GM23338 (cell line): ENCODE measurements at regions not wholly inside any gene's neighbourhood (a gene's known extent, or its start where the extent isn't known, plus 50 kb on each side); places are given as distances from the start of the nearest gene placed in this dataset.

ENCODE experiments used
- ATAC-seq: fragments of 200-7000 bp; cut with Tn5 transposase; 3 replicates; pipeline ENCODE4 v1.9.1; 2020
- DNase-seq: peaks from one replicate; pipeline ENCODE4 v3.0.0-alpha.2; 2015; ENCODE audit warnings: low spot score
- H2AFZ ChIP-seq: fragments of 200-600 bp; sonication (generic); 2 replicates; pipeline ENCODE4 v1.8.0; 2016; ENCODE audit warnings: antibody characterized with exemption, mild to moderate bottlenecking, moderate library complexity
- H3F3A ChIP-seq: fragments of 200-600 bp; sonication (generic); replicated peaks from 2 replicates; pipeline ENCODE4 v1.8.0; 2017; ENCODE audit warnings: antibody characterized with exemption, mixed run types, low read depth
- H3K27ac ChIP-seq: fragments of 200-600 bp; sonication (generic); 2 replicates; pipeline ENCODE4 v1.6.1; 2016; ENCODE audit warnings: low read depth
- H3K27me3 ChIP-seq: fragments of 200-600 bp; sonication (generic); 2 replicates; pipeline ENCODE4 v1.8.0; 2016; ENCODE audit warnings: mild to moderate bottlenecking, mixed run types, moderate library complexity; ENCODE audit not compliant: insufficient read depth
- H3K36me3 ChIP-seq: fragments of 200-600 bp; sonication (generic); 2 replicates; pipeline ENCODE4 v1.8.0; 2016; ENCODE audit warnings: mild to moderate bottlenecking; ENCODE audit not compliant: insufficient read depth
- H3K4me1 ChIP-seq: fragments of 200-600 bp; sonication (generic); 2 replicates; pipeline ENCODE4 v1.8.0; 2016; ENCODE audit warnings: mild to moderate bottlenecking, moderate library complexity; ENCODE audit not compliant: insufficient read depth
- H3K4me2 ChIP-seq: fragments of 200-600 bp; sonication (generic); 2 replicates; pipeline ENCODE4 v1.7.1; 2017; ENCODE audit warnings: mixed run types
- H3K4me3 ChIP-seq: fragments of 200-600 bp; sonication (generic); 2 replicates; pipeline ENCODE4 v1.6.1; 2016; ENCODE audit warnings: mixed run types
- H3K79me2 ChIP-seq: fragments of 200-600 bp; sonication (generic); replicated peaks from 2 replicates; pipeline ENCODE4 v1.8.0; 2017; ENCODE audit warnings: mild to moderate bottlenecking; ENCODE audit not compliant: insufficient read depth
- H3K9me2 ChIP-seq: fragments of 200-600 bp; sonication (generic); 2 replicates; pipeline ENCODE4 v1.8.0; 2017; ENCODE audit not compliant: insufficient read depth
- H4K20me1 ChIP-seq: fragments of 200-600 bp; sonication (generic); replicated peaks from 2 replicates; pipeline ENCODE4 v1.8.0; 2017; ENCODE audit warnings: mild to moderate bottlenecking; ENCODE audit not compliant: insufficient read depth
- H3K27ac Mint-ChIP-seq: 2 replicates; pipeline ENCODE4 v1.8.0; 2020; ENCODE audit warnings: inconsistent platforms, mild to moderate bottlenecking, moderate library complexity, mixed read lengths
- H3K27me3 Mint-ChIP-seq: 3 replicates; pipeline ENCODE4 v1.8.0; 2022; ENCODE audit warnings: low read depth, mild to moderate bottlenecking, moderate library complexity, mixed read lengths, inconsistent platforms; ENCODE audit not compliant: insufficient read depth, poor library complexity
- H3K36me3 Mint-ChIP-seq: 3 replicates; pipeline ENCODE4 v1.8.0; 2021; ENCODE audit warnings: low read depth, mild to moderate bottlenecking, inconsistent platforms, moderate library complexity, mixed read lengths
- H3K4me1 Mint-ChIP-seq: 3 replicates; pipeline ENCODE4 v1.8.0; 2020; ENCODE audit warnings: mild to moderate bottlenecking, inconsistent platforms, mixed read lengths
- H3K4me3 Mint-ChIP-seq: 3 replicates; pipeline ENCODE4 v1.8.0; 2021; ENCODE audit warnings: moderate library complexity, mild to moderate bottlenecking, inconsistent platforms, mixed read lengths
- H3K9me3 Mint-ChIP-seq: 3 replicates; pipeline ENCODE4 v1.8.0; 2020; ENCODE audit warnings: moderate library complexity, mild to moderate bottlenecking, inconsistent platforms, mixed read lengths
- CREB1 ChIP-seq: fragments of 250-450 bp; sonication (Bioruptor Pico); IDR thresholded peaks from 2 replicates; pipeline ENCODE4 v1.5.0; 2020; ENCODE audit warnings: low read depth, mild to moderate bottlenecking, moderate library complexity
- EZH2 ChIP-seq: fragments of 200-600 bp; sonication (generic); IDR thresholded peaks from one replicate; pipeline ENCODE4 v1.8.0; 2017; ENCODE audit warnings: antibody characterized with exemption, mild to moderate bottlenecking, low read depth; ENCODE audit not compliant: unreplicated experiment
- EZH2phosphoT487 ChIP-seq: fragments of 200-600 bp; sonication (generic); IDR thresholded peaks from one replicate; pipeline ENCODE4 v1.8.1; 2018; ENCODE audit warnings: antibody characterized with exemption; ENCODE audit not compliant: unreplicated experiment
- JUNB ChIP-seq: IDR thresholded peaks from one replicate; pipeline ENCODE4 v1.6.1; 2016; ENCODE audit warnings: antibody characterized with exemption; ENCODE audit not compliant: unreplicated experiment
- NANOG ChIP-seq: IDR thresholded peaks from 2 replicates; pipeline ENCODE4 v1.6.1; 2016; ENCODE audit warnings: antibody characterized with exemption, borderline replicate concordance
- POLR2AphosphoS5 ChIP-seq: IDR thresholded peaks from 2 replicates; pipeline ENCODE4 v1.6.1; 2016; ENCODE audit warnings: antibody characterized with exemption, low read depth
- STAT1 ChIP-seq: IDR thresholded peaks from one replicate; pipeline ENCODE4 v1.6.1; 2016; ENCODE audit warnings: antibody characterized with exemption; ENCODE audit not compliant: unreplicated experiment
- ZNF114 ChIP-seq: fragments of 250-450 bp; sonication (Bioruptor Pico); IDR thresholded peaks from 2 replicates; pipeline ENCODE4 v1.5.0; 2020; ENCODE audit warnings: mild to moderate bottlenecking, moderate library complexity
- ZNF331 ChIP-seq: fragments of 250-450 bp; sonication (Bioruptor Pico); IDR thresholded peaks from 2 replicates; pipeline ENCODE4 v1.5.0; 2020; ENCODE audit warnings: low read depth, mild to moderate bottlenecking, moderate library complexity
- TF ChIP-seq, protein P1 (sequence below): IDR thresholded peaks from one replicate; pipeline ENCODE4 v1.6.1; 2018; ENCODE audit warnings: antibody characterized with exemption; ENCODE audit not compliant: unreplicated experiment
- TF ChIP-seq, protein P2 (sequence below), 2 experiments: fragments of 200-600 bp in 1 of 2; sonication (generic) in 1 of 2; conservative IDR thresholded peaks; 2 replicates each; pipeline versions ENCODE4 v1.5.1 to v1.6.1; 2016 to 2017; ENCODE audit warnings: antibody characterized with exemption in 2 of 2, low read depth in 2 of 2, mild to moderate bottlenecking in 2 of 2, moderate library complexity in 1 of 2
- TF ChIP-seq, protein P3 (sequence below): IDR thresholded peaks from 2 replicates; pipeline ENCODE4 v1.6.1; 2016; ENCODE audit warnings: antibody characterized with exemption
- TF ChIP-seq, protein P4 (sequence below): fragments of 250-450 bp; sonication (Bioruptor Pico); IDR thresholded peaks from 2 replicates; pipeline ENCODE4 v1.5.0; 2020; ENCODE audit warnings: mild to moderate bottlenecking, moderate library complexity

DNA sequence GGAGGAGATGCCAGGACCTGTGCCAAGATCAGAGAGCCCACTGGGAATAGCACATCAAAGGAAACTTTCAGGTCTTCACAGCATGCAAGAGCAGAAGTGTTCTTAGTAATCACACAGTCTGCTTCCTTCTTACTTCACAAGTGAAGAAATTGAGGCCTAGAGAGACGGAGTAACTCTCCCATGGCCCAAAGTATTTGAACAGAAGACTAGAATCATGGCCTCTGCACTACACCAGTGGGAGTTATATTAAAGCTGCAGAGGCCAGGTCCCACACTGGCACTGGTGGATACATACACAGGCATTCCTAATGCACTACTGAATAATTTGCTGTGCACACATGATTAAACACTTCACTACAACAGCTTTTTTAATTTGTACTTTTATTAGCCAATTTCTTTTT, 107.6 kb upstream of the RMP24 start:
- no peak overlapping the region for H2AFZ ChIP-seq
- H3K4me3 ChIP-seq: no peak overlapping the region
- no peaks in the 10 kb centered on the region for H3K36me3 Mint-ChIP-seq
- H3K27me3 ChIP-seq: no peaks in the 10 kb centered on the region
- H3K4me1 ChIP-seq: peaks cover 20% of the 10 kb centered on the region
- no peak overlapping the region for H3K27ac ChIP-seq
- H3K9me2 ChIP-seq: peaks cover 4% of the 10 kb centered on the region; the same call in 1 of the 2 replicates
- H3K27me3 Mint-ChIP-seq: peaks cover 2% of the 10 kb centered on the region
- H3K4me1 Mint-ChIP-seq: peaks cover 18% of the 10 kb centered on the region
- no peaks in the 10 kb centered on the region for H4K20me1 ChIP-seq
- no peak overlapping the region for H3K4me3 Mint-ChIP-seq
- DNase-seq: no peak
- ATAC-seq: no peak
- no peaks in the 10 kb centered on the region; the same call in 2 of the 3 replicates for H3K9me3 Mint-ChIP-seq
- H3K4me2 ChIP-seq: no peak overlapping the region
- no peaks in the 10 kb centered on the region for H3K79me2 ChIP-seq
- H3F3A ChIP-seq: no peaks in the 10 kb centered on the region; the same call in 1 of the 2 replicates
- no peaks in the 10 kb centered on the region for H3K36me3 ChIP-seq
- H3K27ac Mint-ChIP-seq: no peak overlapping the region
- TF ChIP-seq JUNB: no peak
- TF ChIP-seq, protein P1, sequence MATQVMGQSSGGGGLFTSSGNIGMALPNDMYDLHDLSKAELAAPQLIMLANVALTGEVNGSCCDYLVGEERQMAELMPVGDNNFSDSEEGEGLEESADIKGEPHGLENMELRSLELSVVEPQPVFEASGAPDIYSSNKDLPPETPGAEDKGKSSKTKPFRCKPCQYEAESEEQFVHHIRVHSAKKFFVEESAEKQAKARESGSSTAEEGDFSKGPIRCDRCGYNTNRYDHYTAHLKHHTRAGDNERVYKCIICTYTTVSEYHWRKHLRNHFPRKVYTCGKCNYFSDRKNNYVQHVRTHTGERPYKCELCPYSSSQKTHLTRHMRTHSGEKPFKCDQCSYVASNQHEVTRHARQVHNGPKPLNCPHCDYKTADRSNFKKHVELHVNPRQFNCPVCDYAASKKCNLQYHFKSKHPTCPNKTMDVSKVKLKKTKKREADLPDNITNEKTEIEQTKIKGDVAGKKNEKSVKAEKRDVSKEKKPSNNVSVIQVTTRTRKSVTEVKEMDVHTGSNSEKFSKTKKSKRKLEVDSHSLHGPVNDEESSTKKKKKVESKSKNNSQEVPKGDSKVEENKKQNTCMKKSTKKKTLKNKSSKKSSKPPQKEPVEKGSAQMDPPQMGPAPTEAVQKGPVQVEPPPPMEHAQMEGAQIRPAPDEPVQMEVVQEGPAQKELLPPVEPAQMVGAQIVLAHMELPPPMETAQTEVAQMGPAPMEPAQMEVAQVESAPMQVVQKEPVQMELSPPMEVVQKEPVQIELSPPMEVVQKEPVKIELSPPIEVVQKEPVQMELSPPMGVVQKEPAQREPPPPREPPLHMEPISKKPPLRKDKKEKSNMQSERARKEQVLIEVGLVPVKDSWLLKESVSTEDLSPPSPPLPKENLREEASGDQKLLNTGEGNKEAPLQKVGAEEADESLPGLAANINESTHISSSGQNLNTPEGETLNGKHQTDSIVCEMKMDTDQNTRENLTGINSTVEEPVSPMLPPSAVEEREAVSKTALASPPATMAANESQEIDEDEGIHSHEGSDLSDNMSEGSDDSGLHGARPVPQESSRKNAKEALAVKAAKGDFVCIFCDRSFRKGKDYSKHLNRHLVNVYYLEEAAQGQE: no peak
- TF ChIP-seq, protein P2, sequence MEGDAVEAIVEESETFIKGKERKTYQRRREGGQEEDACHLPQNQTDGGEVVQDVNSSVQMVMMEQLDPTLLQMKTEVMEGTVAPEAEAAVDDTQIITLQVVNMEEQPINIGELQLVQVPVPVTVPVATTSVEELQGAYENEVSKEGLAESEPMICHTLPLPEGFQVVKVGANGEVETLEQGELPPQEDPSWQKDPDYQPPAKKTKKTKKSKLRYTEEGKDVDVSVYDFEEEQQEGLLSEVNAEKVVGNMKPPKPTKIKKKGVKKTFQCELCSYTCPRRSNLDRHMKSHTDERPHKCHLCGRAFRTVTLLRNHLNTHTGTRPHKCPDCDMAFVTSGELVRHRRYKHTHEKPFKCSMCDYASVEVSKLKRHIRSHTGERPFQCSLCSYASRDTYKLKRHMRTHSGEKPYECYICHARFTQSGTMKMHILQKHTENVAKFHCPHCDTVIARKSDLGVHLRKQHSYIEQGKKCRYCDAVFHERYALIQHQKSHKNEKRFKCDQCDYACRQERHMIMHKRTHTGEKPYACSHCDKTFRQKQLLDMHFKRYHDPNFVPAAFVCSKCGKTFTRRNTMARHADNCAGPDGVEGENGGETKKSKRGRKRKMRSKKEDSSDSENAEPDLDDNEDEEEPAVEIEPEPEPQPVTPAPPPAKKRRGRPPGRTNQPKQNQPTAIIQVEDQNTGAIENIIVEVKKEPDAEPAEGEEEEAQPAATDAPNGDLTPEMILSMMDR (conservative IDR thresholded peaks at IDR 0.05; ENCODE audit: low read depth in 2 of 2): no peak
- no peak for TF ChIP-seq EZH2phosphoT487
- TF ChIP-seq POLR2AphosphoS5: no peak
- no peak for TF ChIP-seq NANOG
- no peak for TF ChIP-seq ZNF331 (CRISPR knock-in tag)
- no peak for TF ChIP-seq CREB1 (CRISPR knock-in tag)
- TF ChIP-seq ZNF114 (CRISPR knock-in tag): no peak
- no peak for TF ChIP-seq STAT1
- no peak for TF ChIP-seq EZH2
- TF ChIP-seq, protein P3, sequence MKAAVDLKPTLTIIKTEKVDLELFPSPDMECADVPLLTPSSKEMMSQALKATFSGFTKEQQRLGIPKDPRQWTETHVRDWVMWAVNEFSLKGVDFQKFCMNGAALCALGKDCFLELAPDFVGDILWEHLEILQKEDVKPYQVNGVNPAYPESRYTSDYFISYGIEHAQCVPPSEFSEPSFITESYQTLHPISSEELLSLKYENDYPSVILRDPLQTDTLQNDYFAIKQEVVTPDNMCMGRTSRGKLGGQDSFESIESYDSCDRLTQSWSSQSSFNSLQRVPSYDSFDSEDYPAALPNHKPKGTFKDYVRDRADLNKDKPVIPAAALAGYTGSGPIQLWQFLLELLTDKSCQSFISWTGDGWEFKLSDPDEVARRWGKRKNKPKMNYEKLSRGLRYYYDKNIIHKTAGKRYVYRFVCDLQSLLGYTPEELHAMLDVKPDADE: no peak
- TF ChIP-seq, protein P4, sequence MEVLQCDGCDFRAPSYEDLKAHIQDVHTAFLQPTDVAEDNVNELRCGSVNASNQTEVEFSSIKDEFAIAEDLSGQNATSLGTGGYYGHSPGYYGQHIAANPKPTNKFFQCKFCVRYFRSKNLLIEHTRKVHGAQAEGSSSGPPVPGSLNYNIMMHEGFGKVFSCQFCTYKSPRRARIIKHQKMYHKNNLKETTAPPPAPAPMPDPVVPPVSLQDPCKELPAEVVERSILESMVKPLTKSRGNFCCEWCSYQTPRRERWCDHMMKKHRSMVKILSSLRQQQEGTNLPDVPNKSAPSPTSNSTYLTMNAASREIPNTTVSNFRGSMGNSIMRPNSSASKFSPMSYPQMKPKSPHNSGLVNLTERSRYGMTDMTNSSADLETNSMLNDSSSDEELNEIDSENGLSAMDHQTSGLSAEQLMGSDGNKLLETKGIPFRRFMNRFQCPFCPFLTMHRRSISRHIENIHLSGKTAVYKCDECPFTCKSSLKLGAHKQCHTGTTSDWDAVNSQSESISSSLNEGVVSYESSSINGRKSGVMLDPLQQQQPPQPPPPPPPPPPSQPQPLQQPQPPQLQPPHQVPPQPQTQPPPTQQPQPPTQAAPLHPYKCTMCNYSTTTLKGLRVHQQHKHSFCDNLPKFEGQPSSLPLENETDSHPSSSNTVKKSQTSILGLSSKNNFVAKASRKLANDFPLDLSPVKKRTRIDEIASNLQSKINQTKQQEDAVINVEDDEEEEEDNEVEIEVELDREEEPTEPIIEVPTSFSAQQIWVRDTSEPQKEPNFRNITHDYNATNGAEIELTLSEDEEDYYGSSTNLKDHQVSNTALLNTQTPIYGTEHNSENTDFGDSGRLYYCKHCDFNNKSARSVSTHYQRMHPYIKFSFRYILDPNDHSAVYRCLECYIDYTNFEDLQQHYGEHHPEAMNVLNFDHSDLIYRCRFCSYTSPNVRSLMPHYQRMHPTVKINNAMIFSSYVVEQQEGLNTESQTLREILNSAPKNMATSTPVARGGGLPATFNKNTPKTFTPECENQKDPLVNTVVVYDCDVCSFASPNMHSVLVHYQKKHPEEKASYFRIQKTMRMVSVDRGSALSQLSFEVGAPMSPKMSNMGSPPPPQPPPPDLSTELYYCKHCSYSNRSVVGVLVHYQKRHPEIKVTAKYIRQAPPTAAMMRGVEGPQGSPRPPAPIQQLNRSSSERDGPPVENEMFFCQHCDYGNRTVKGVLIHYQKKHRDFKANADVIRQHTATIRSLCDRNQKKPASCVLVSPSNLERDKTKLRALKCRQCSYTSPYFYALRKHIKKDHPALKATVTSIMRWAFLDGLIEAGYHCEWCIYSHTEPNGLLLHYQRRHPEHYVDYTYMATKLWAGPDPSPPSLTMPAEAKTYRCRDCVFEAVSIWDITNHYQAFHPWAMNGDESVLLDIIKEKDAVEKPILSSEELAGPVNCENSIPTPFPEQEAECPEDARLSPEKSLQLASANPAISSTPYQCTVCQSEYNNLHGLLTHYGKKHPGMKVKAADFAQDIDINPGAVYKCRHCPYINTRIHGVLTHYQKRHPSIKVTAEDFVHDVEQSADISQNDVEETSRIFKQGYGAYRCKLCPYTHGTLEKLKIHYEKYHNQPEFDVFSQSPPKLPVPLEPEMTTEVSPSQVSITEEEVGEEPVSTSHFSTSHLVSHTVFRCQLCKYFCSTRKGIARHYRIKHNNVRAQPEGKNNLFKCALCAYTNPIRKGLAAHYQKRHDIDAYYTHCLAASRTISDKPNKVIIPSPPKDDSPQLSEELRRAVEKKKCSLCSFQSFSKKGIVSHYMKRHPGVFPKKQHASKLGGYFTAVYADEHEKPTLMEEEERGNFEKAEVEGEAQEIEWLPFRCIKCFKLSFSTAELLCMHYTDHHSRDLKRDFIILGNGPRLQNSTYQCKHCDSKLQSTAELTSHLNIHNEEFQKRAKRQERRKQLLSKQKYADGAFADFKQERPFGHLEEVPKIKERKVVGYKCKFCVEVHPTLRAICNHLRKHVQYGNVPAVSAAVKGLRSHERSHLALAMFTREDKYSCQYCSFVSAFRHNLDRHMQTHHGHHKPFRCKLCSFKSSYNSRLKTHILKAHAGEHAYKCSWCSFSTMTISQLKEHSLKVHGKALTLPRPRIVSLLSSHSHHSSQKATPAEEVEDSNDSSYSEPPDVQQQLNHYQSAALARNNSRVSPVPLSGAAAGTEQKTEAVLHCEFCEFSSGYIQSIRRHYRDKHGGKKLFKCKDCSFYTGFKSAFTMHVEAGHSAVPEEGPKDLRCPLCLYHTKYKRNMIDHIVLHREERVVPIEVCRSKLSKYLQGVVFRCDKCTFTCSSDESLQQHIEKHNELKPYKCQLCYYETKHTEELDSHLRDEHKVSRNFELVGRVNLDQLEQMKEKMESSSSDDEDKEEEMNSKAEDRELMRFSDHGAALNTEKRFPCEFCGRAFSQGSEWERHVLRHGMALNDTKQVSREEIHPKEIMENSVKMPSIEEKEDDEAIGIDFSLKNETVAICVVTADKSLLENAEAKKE (CRISPR knock-in tag): no peak
